SK-N-SH (cell line): ENCODE measurements at regions not wholly inside any gene's neighbourhood (a gene's known extent, or its start where the extent isn't known, plus 50 kb on each side); places are given as distances from the start of the nearest gene placed in this dataset.

Experiments
- CTCF ChIA-PET: fragments of 300-600, 350-600 bp; formaldehyde crosslinking; extraction: SDS; loops from one replicate; lab custom pipeline; 2021; lab: Yijun Ruan, JAX
- POLR2A ChIA-PET: fragments of 350-600 bp; sonication (Branson Sonifier 250); formaldehyde crosslinking; extraction: SDS; loops from one replicate; lab custom pipeline; 2020; ENCODE audit warnings: antibody characterized with exemption, inconsistent platforms; lab: Yijun Ruan, JAX
- DNase-seq: peaks from one replicate; pipeline ENCODE4 v3.0.0; 2012
- H2AFZ ChIP-seq: fragments of 200-600 bp; sonication (generic); 2 replicates; pipeline ENCODE4 v1.8.1; 2016; ENCODE audit warnings: antibody characterized with exemption, mild to moderate bottlenecking, low read depth
- H3F3A ChIP-seq: fragments of 200-600 bp; sonication (generic); replicated peaks from 2 replicates; pipeline ENCODE3; 2016; ENCODE audit warnings: antibody characterized with exemption, mild to moderate bottlenecking; ENCODE audit not compliant: insufficient read depth
- H3K27ac ChIP-seq, 2 experiments: fragments of 200-500 bp in 1 of 2; fragments of 200-600 bp in 1 of 2; sonication (Bioruptor generic) in 1 of 2; sonication (generic), shearing (Covaris generic) in 1 of 2; 2 replicates each; pipeline versions ENCODE4 v1.5.1 to v1.6.1; 2014 to 2016; ENCODE audit warnings: low read depth in 2 of 2, inconsistent platforms in 1 of 2, low read length in 1 of 2, mild to moderate bottlenecking in 1 of 2, mixed read lengths in 1 of 2
- H3K27me3 ChIP-seq: fragments of 200-600 bp; sonication (generic), shearing (Covaris generic); 2 replicates; pipeline ENCODE4 v1.6.1; 2016; ENCODE audit warnings: mixed run types; ENCODE audit not compliant: insufficient read depth
- H3K36me3 ChIP-seq, 2 experiments: fragments of 200-500 bp in 1 of 2; fragments of 200-600 bp in 1 of 2; sonication (Bioruptor generic) in 1 of 2; sonication (generic) in 1 of 2; replicated peaks in 1 of 2; 2 replicates each; pipeline versions ENCODE3 to v1.5.1; 2014 to 2016; ENCODE audit warnings: low read length in 1 of 2, mild to moderate bottlenecking in 1 of 2; ENCODE audit not compliant: insufficient read depth in 2 of 2, control insufficient read depth in 1 of 2
- H3K4me1 ChIP-seq, 2 experiments: fragments of 200-500 bp in 1 of 2; fragments of 200-600 bp in 1 of 2; sonication (Bioruptor generic) in 1 of 2; sonication (generic), shearing (Covaris generic) in 1 of 2; 2 replicates each; pipeline versions ENCODE4 v1.5.1 to v1.6.1; 2014 to 2016; ENCODE audit warnings: low read depth in 1 of 2, low read length in 1 of 2, mixed run types in 1 of 2; ENCODE audit not compliant: insufficient read depth in 2 of 2, control insufficient read depth in 1 of 2
- H3K4me2 ChIP-seq: fragments of 200-600 bp; sonication (generic), shearing (Covaris generic); 2 replicates; pipeline ENCODE4 v1.6.1; 2017; ENCODE audit warnings: mixed run types
- H3K4me3 ChIP-seq, 2 experiments: fragments of 200-500 bp in 1 of 2; fragments of 200-600 bp in 1 of 2; sonication (Bioruptor generic) in 1 of 2; sonication (generic), shearing (Covaris generic) in 1 of 2; 2 replicates each; pipeline versions ENCODE4 v1.5.1 to v1.8.1; 2014 to 2016; ENCODE audit warnings: low read depth in 2 of 2, inconsistent platforms in 1 of 2, low read length in 1 of 2, mild to moderate bottlenecking in 1 of 2, mixed read lengths in 1 of 2, moderate library complexity in 1 of 2
- H3K79me2 ChIP-seq: fragments of 200-600 bp; sonication (generic); 2 replicates; pipeline ENCODE4 v1.8.1; 2017; ENCODE audit warnings: mild to moderate bottlenecking; ENCODE audit not compliant: insufficient read depth
- H3K9ac ChIP-seq: fragments of 200-600 bp; sonication (generic); 2 replicates; pipeline ENCODE4 v1.6.1; 2017; ENCODE audit warnings: mixed run types
- H3K9me2 ChIP-seq: fragments of 200-600 bp; sonication (generic); 2 replicates; pipeline ENCODE4 v1.6.1; 2017; ENCODE audit warnings: mixed run types
- H3K9me3 ChIP-seq: fragments of 200-600 bp; sonication (generic); 2 replicates; pipeline ENCODE4 v1.6.1; 2017; ENCODE audit warnings: mixed run types, mild to moderate bottlenecking, moderate library complexity
- H4K20me1 ChIP-seq: fragments of 200-600 bp; sonication (generic); 2 replicates; pipeline ENCODE4 v1.6.1; 2017; ENCODE audit warnings: mild to moderate bottlenecking, mixed run types; ENCODE audit not compliant: insufficient read depth
- ELF1 ChIP-seq: IDR thresholded peaks from 2 replicates; pipeline ENCODE4 v1.4.0; 2012
- EZH2phosphoT487 ChIP-seq: fragments of 200-600 bp; sonication (generic); IDR thresholded peaks from 2 replicates; pipeline ENCODE4 v1.6.1; 2017; ENCODE audit warnings: low read depth, mixed run types, mild to moderate bottlenecking, antibody characterized with exemption, moderate library complexity, borderline replicate concordance
- FOXJ3 ChIP-seq: sonication (generic); formaldehyde crosslinking; IDR thresholded peaks from 2 replicates; pipeline ENCODE4 v1.5.1; 2020; ENCODE audit warnings: mild to moderate bottlenecking, missing genetic modification reagents
- GABPA ChIP-seq: IDR thresholded peaks from 2 replicates; pipeline ENCODE4 v1.4.0; 2012; ENCODE audit warnings: low read depth, mild to moderate bottlenecking
- GATA2 ChIP-seq: sonication (generic); formaldehyde crosslinking; IDR thresholded peaks from 2 replicates; pipeline ENCODE4 v1.5.0; 2020; ENCODE audit warnings: mild to moderate bottlenecking, missing genetic modification reagents
- JUND ChIP-seq: IDR thresholded peaks from 2 replicates; pipeline ENCODE4 v1.4.0; 2012
- NRF1 ChIP-seq: IDR thresholded peaks from 2 replicates; pipeline ENCODE4 v1.6.1; 2012; ENCODE audit warnings: low read depth, mild to moderate bottlenecking, low read length
- POLR2AphosphoS5 ChIP-seq: IDR thresholded peaks from 2 replicates; pipeline ENCODE4 v1.6.1; 2012; ENCODE audit warnings: low read depth, low read length
- RAD21 ChIP-seq: IDR thresholded peaks from 2 replicates; pipeline ENCODE4 v1.6.1; 2012; ENCODE audit warnings: mild to moderate bottlenecking, low read length
- RFX5 ChIP-seq: IDR thresholded peaks from 2 replicates; pipeline ENCODE4 v1.6.1; 2012; ENCODE audit warnings: mild to moderate bottlenecking, improper control_type of control experiment, low read length
- RXRA ChIP-seq: IDR thresholded peaks from 2 replicates; pipeline ENCODE4 v1.4.0; 2012; ENCODE audit warnings: low read depth, mild to moderate bottlenecking, borderline replicate concordance
- SIN3A ChIP-seq: IDR thresholded peaks from 2 replicates; pipeline ENCODE4 v1.6.1; 2012; ENCODE audit warnings: low read depth, mild to moderate bottlenecking, low read length, moderate library complexity, borderline replicate concordance
- TAF1 ChIP-seq: IDR thresholded peaks from 2 replicates; pipeline ENCODE4 v1.6.1; 2012; ENCODE audit warnings: low read depth, mild to moderate bottlenecking, low read length, moderate library complexity, borderline replicate concordance
- YY1 ChIP-seq: IDR thresholded peaks from 2 replicates; pipeline ENCODE4 v1.4.0; 2012; ENCODE audit warnings: low read depth, mild to moderate bottlenecking
- TF ChIP-seq, protein P1 (sequence below): IDR thresholded peaks from 2 replicates; pipeline ENCODE4 v1.4.0; 2012; ENCODE audit warnings: low read depth, borderline replicate concordance
- TF ChIP-seq, protein P2 (sequence below): fragments of 150-350 bp; IDR thresholded peaks from 2 replicates; pipeline ENCODE4 v1.6.1; 2017; ENCODE audit warnings: antibody characterized with exemption, low read length, low read depth, borderline replicate concordance
- TF ChIP-seq, protein P3 (sequence below): fragments of 200-600 bp; sonication (generic); IDR thresholded peaks from 2 replicates; pipeline ENCODE4 v1.6.1; 2017; ENCODE audit warnings: antibody characterized with exemption, mild to moderate bottlenecking, moderate library complexity
- TF ChIP-seq, protein P4 (sequence below): IDR thresholded peaks from 2 replicates; pipeline ENCODE4; 2012

DNA sequence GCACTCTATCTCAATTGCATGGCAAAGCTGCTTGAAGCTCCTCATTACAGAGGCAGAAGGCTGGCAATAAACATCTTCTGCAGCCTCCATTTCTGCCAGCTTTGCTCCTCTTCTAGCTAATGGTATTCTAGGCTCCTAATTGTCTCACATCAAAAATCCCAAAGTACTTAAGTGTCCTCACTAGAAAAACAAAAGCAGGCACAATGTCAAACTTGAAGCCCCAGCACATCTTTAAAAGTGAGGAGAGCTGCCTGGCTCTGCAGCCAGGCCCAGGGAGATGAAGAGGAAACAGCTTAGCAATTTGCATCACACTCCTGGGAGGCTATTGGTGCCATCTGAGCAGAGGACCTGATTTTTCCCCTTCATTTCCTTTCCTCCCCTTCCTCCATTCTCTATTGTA lies 197.1 kb downstream of the KCNJ2 start:
- Histone ChIP-seq H3K9me3 (no peaks in the 10 kb centered on the region), H3K27ac (no peak overlapping the region), H3K79me2 (no peaks in the 10 kb centered on the region), H3K9ac (no peak overlapping the region), H3F3A (no peaks in the 10 kb centered on the region), H3K36me3 (no peaks in the 10 kb centered on the region), H3K4me3 (no peak overlapping the region), H3K27me3 (no peaks in the 10 kb centered on the region), H2AFZ (no peak overlapping the region), H3K9me2 (no peaks in the 10 kb centered on the region), H4K20me1 (no peaks in the 10 kb centered on the region), H3K4me2 (no peak overlapping the region), H3K4me1 (peaks cover 0 to 5% of the 10 kb centered on the region in 2 experiments; a peak in 2 of 4 replicates)
- ChIA-PET POLR2A (no interaction called here), CTCF (interaction anchor here (0.6 to 0.7 kb wide), 2 partner anchors 14 to 1095 kb away, joined by 3 read pairs; no protein-coding TSS in a partner anchor)
- DNase-seq: no peak
- TF ChIP-seq NRF1: no peak
- TF ChIP-seq SIN3A: no peak
- TF ChIP-seq RAD21: no peak
- TF ChIP-seq ELF1: no peak
- TF ChIP-seq, protein P1, sequence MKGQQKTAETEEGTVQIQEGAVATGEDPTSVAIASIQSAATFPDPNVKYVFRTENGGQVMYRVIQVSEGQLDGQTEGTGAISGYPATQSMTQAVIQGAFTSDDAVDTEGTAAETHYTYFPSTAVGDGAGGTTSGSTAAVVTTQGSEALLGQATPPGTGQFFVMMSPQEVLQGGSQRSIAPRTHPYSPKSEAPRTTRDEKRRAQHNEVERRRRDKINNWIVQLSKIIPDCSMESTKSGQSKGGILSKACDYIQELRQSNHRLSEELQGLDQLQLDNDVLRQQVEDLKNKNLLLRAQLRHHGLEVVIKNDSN: no peak
- TF ChIP-seq, protein P2, sequence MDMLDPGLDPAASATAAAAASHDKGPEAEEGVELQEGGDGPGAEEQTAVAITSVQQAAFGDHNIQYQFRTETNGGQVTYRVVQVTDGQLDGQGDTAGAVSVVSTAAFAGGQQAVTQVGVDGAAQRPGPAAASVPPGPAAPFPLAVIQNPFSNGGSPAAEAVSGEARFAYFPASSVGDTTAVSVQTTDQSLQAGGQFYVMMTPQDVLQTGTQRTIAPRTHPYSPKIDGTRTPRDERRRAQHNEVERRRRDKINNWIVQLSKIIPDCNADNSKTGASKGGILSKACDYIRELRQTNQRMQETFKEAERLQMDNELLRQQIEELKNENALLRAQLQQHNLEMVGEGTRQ: no peak
- TF ChIP-seq EZH2phosphoT487: no peak
- TF ChIP-seq, protein P3, sequence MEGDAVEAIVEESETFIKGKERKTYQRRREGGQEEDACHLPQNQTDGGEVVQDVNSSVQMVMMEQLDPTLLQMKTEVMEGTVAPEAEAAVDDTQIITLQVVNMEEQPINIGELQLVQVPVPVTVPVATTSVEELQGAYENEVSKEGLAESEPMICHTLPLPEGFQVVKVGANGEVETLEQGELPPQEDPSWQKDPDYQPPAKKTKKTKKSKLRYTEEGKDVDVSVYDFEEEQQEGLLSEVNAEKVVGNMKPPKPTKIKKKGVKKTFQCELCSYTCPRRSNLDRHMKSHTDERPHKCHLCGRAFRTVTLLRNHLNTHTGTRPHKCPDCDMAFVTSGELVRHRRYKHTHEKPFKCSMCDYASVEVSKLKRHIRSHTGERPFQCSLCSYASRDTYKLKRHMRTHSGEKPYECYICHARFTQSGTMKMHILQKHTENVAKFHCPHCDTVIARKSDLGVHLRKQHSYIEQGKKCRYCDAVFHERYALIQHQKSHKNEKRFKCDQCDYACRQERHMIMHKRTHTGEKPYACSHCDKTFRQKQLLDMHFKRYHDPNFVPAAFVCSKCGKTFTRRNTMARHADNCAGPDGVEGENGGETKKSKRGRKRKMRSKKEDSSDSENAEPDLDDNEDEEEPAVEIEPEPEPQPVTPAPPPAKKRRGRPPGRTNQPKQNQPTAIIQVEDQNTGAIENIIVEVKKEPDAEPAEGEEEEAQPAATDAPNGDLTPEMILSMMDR: no peak
- no peak for TF ChIP-seq TAF1
- TF ChIP-seq, protein P4, sequence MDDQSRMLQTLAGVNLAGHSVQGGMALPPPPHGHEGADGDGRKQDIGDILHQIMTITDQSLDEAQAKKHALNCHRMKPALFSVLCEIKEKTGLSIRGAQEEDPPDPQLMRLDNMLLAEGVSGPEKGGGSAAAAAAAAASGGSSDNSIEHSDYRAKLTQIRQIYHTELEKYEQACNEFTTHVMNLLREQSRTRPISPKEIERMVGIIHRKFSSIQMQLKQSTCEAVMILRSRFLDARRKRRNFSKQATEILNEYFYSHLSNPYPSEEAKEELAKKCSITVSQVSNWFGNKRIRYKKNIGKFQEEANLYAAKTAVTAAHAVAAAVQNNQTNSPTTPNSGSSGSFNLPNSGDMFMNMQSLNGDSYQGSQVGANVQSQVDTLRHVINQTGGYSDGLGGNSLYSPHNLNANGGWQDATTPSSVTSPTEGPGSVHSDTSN: no peak
- no peak for TF ChIP-seq JUND
- TF ChIP-seq RXRA: no peak
- no peak for TF ChIP-seq GABPA
- no peak for TF ChIP-seq RFX5
- no peak for TF ChIP-seq GATA2 (CRISPR knock-in tag)
- TF ChIP-seq FOXJ3 (CRISPR knock-in tag): no peak
- TF ChIP-seq YY1: no peak
- TF ChIP-seq POLR2AphosphoS5: no peak
